ENCODE measurements at regions not wholly inside any gene's neighbourhood (a gene's known extent, or its start where the extent isn't known, plus 50 kb on each side); places are given as distances from the start of the nearest gene placed in this dataset.

DNA sequence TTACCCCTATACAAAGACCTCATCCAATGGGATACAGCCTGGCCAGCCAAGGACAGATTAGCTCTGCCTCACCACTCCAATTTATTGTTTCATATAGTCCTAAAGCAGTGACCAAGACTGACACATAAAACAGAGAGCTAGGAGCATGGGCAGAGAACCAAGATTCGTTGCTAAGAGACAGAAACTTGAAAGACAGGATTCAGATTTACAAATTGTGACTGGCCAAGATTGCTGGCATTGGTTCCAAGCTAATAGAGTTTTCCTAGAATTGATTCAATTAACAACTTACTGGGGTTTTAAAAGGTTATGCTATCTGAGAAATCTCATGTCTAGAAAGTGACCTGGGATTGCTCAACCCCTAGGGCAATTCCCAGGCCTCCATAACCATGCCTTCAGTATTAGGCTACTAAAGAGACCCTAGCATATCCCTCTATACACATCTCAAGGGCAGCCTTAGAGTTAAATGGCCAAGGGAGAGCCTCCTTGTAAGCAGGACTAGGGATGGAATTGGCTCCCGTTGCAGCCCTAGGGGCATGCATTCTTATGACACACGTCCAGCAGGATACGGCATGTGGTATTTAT lies 75.6 kb downstream of the ICOS start:
- no peak for DNase-seq

DNA sequence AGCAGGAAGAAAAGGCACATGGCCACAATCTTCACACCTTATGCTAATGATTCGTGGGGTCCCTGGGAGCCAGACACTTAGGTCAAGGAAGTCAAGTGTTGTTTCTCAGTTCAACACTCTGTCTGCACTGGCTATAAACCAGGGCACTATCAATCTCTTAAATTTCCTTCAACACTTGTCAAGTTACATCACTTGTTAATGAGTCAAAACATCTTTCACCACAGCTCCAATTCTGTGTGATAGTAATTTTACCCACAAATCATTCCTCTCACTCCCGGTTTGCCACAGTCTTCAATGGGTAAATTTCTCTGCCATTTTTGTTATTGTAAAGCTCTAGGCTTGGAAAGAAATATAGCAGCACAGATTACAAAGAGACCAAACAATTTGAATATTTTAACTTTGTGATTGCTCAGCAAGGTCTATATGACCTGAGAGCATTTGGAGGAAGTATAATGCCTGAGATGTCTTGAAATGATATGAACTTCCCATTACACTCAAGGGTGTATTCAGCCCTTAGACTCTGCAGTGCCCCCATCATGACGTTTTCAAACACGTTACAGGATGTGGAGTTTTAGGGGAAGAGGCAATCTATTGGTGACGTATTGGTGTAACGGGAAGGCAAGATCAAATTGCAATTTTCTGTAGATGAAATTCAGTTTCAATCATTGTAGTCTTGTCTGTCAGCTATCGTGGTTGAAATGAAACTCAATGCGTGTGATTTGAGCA lies 78.7 kb downstream of the ICOS start:
- no peak for DNase-seq

DNA sequence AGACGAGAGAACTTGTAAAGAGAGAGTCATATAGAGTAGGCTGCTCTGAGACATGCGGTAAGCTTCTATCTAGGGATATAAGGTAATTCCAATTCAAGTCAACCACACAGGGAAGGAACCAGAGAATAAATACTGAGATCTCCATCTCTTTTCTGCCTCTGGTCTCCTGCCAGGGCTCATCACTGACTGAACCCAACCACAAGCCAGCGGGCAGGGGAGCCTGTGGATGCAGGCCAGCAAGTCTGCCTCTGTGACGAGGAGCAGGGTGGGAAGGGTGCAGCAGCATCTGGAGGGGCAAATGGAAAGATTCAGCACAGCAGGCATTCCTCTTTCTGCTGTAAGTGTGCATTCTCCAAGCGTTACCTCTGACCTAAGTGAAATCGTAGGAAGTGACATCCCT lies 82.2 kb downstream of the ICOS start:
- DNase-seq = no peak

DNA sequence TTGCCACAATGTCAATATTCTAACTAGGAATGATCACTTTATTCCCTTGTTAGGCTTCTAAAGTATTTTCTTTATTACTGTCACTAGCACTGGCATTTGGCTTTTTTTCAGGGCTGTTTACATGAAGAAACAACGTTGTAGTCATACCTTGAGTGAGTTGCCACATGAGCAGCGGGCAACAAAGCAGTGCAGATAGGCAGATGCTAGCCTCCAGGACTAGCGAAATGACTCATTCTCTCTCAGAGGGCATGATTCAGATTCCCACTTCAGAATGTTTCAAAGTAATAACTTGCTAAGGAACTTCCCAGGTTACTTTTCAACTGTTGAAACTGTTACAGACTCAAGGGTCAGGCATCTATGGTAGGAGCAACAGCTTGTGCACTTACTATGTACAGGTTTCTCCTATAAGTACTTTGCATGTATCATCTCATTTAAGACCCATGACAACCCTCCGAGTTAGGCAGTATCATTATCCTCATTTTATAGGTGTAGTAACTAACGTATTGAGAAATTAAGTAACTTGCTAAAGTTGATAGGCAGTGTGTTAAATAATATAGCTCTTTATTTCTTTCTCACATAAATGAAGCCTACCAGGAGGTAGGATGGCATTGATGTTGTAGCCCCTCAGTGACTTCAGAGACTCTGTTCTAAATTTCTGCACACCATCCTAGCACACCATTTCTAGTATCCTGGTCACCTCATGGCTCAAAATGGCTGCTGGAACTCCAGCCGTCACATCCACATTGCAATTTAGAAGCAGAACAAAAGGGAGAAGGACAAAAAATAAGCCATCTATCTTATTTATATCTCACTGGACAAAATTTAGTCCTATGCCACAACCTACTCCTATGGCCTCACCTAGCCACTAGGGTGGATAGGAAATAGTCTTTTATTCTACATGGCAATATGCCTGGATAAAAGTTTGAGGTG lies 83.3 kb downstream of the ICOS start:
- DNase-seq = no peak

DNA sequence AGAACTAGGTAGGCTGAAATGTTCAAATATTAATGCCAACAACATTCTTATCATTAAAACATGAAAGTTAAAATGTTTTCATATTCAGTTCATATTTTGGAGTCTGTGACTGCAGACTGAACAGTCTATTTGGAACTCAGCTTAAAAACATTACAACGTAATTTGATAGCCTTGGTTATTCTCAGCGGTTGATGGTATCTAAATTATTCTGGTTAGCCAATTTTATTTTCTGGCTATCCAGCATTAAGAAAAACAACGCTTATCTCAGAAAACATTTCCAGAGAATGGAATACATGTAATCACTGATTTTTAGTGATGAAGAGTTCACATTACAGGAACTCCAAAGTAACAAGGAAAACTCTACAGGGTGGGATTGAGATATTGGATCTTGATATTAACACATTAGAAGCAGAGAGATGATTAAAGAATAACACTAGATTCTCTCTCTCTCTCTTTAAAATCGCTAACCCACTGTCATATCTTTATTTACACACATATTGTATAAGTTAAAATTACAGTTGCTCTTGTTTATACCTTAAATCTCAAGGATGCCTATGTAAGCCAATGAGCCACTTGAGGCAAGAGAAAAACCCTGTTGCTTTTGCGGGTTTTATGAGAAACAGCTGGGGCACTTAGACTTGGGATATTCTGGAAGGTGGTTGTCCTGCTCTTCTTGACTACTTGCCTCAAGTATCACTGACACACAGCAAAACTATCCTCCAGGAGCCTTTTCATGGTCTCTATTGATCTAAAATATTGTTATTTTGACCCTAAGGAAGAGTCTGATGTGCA lies 84.9 kb downstream of the ICOS start:
- DNase-seq = no peak

DNA sequence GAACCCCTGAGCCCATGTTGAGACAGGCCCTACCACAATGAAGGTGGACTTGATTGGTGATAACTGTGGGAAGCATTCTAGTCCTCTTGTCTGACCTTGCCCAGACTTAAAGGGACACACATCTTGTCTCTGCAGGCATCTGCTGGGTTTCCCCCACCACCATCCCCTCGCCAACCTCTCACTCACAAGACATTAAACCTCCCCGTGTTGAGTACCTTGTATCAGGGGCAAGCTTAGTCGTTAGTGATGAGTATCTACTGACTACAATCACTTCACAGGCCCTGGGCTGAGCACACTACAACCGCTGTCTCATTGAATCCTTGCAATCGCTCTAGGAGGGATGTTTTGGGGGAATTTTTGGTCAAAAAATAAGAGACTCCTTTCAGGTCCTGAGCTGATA lies 86.0 kb downstream of the ICOS start:
- DNase-seq = no peak

DNA sequence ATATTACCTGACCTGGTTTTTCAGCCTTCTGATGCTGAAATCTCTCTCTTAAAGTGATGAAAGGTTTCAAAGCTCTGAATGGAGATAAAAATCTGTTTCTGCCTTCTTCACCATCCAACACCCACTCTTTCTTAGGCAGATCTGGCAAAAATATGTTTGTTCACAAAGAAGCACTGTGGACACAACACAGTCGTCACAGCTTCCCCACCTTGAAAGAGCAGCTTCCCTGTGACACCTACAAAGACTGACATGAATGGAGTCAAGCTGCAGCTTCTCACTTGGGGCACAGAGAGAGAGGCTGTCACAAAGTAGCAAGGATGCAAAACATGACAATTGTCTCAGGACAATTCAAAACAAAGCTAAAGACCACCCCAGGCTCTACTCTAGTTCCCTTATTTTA lies 86.5 kb downstream of the ICOS start:
- DNase-seq = no peak

DNA sequence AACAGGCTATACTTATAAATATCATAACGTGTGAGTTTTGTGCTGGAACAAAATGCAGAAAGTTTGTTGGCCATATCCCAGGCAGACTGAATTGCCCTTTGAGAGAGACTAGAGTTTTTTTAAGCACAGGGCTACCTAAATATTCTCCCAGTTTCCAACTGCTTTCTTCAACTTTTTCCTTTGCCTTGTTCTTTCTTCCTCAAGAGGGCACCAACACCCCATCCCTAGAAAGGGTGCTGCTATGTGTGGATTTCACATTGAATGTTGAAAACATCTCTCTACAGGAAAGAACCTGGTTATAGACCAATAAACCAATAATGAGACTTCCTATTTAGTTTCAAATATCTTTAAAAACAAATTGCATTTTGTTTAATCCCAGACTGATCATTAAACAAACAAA lies 87.9 kb downstream of the ICOS start:
- DNase-seq = no peak

DNA sequence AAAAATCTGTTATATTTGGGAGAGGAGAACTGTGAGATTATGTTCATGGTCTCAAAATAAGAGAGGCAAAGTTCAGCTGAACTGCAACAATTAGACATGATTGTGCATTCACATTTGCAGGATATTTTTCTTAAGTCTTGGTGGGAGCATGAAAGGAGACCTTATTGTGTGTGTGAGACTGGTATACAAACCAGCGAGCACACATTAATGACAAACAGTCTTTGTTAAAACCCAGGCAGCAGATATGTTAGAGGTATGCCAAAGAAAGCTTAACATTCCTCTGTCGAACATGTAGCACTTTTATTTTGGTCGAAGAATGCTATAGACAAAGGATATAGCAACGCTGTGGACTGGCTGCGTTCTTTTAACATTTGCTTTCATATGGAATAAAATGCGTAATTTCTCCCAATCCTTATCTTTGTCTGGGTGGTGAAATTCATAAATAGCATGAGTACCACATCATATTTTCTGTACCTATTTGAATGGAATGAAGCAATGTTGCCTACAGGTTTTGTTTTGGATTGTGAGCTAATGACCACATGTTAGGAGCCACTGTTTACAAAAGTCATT lies 88.4 kb downstream of the ICOS start:
- no peak for DNase-seq

DNA sequence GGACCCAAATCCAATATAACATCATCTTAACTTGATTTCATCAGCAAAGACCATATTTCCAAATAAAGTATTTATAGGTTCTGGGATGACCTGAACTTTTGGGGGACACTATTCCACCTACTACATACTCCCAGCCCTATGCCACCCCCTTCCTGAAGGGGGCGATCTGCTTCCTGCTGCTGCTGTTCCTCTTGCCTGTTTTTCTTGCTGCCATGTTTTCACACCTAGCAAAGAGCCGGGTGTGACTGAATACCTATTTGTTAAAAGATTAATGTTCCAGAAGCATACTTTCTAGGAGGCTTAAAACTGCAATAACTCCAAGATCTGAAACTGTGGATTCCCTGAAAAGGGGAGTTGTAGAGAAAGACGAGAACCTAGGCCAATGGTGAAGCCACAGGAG lies 89.7 kb downstream of the ICOS start:
- DNase-seq = no peak

DNA sequence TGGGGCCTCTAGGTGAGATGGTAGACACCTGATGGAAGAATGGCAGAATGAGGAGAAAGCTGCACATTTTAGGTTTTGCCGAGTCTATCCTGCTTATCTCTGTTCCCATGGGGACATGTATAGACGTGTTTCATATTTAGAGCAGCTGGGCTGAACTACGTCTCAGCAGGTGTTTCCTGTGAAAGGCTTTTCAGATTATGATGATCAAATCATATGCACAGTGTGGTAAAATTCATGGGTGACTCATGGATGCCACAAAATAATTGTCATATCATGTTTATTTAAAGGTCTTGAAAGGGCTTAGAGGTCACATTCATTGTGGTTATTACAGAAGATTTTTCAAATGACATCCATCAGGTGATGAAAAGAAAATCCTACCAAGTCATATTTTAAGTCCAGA lies 90.5 kb downstream of the ICOS start:
- no peak for DNase-seq

DNA sequence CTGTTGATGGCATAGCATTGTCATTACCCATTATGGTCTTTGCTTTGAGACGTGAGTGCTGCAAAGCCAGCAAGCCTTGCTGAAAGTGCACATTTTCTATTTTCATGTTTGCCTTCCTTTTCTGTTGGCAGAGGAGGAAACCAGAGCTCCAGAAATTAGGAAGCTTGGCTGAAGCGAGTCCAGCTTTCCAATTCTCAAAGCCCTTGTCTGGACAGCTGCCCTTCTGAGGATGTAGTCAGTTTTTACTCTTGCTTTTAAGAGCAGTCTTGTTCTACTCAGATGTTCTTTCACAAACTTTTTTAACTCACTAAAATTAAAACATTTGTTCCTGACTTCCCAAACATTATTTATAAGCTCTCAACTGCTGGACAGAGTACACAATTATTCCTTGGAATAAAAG lies 93.8 kb downstream of the ICOS start:
- no peak for DNase-seq

DNA sequence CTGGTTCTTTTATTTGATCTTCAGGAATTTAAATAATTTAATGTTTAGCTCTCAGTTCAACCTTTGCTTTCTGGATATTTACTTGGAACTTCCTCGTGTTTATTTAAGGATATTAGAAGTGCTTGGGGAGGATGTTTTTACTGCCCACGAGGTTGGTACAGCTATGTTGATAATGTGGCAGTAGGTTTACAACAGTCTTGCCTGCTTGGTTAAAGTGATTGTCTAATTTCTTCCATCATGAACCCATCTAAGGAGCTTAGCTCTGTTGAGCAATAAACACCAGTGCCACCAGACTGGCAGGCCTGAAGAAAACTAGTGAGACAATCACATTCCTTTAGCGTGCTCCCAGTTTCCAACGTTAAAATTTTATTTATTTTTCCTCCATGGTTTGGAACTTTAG lies 94.5 kb downstream of the ICOS start:
- DNase-seq = no peak

DNA sequence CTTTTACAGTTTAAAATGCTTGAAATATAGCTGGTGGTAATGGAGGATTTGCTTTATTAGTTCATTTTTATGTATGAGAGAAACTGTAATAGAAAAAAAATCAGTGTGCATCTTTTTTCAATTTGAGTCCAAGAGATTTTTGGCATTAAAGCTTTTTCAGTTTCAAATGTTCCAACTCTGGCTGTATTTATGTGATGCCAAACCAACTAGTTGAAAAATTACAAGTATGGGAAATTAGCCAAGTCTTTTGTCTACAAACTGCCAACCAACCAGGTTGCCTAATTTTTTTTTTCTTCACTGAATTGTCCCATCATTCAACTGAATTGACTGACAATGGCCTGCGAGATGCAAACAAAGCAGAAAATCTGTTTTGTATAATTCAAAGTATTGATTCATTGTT lies 95.7 kb downstream of the ICOS start:
- DNase-seq = no peak

DNA sequence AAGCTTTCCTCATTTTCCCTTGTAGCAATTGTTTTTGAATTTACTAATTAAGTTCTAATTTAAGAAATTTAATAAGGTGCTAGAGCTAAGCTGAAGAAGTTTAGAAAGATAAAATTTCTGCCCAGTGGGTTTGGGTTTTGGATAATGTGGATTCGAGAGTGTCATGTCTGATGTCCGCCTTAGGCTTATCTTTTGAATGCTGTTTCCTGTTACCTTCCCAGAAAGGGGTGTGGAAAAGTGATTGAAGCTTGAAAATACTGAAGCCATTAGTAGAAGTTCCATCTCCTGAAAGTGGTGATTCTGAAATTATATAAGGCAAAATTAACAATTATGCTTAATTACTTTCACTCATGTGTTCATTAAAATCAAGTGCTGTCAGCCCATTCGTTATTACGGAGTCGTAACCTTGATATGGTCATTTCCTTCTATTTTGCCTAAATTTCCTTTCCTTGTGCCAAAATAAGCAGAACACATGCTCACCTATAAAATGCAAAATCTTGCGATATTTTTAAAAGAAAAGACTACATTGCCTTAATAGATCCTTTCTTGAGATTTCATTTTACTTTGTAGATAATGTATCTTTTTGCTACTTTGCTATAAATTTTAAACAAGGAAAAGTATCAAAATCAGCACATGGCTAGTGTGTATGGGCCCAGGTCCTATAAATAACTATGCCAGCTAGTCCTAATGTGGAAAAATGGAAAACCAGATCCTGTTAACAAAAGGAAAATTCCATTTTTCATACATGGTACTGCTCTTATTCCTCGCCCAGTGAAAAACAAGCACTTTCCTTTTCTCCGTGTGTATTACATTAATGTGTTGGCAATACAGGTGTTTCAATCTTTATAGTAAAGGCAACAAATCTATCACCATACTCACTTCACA lies 97.3 kb downstream of the ICOS start:
- DNase-seq = no peak

DNA sequence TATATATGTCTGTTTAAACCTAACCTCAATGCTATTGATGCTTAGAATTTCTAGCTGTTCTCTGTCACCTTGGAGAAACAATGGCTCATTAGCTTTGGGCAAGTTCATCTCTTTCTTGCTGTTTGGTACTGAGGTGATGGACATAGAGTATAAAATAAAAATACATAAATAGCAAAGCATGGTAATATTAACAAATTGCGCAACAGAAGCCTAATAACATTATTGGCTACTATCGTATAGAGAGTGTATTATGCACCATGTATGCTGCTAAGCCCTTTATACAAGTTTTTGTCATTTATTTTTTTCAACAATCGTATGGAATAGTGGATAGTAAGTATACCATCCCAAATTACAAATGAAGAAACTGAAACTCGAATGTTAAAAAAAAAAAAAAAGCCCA lies 100.1 kb downstream of the ICOS start:
- DNase-seq = no peak

DNA sequence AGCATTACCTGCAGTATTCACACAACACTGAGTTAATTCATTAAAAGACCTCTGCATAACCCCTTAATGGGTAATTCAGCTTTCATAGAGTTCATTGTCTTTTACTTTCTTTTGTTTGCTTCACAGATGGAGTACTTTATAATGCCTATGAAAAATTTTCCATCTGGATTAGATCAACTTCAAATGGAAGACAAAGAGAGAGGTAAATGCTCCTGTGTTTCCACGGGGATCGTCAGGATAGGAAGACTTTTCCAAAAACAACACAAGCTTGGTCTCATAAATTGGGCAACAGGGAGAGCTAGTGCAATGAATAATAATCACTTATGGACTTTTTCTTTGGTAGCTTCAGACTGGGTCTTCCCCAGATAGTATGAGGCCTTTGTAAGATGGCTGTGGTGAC lies 100.7 kb downstream of the ICOS start:
- DNase-seq = no peak

DNA sequence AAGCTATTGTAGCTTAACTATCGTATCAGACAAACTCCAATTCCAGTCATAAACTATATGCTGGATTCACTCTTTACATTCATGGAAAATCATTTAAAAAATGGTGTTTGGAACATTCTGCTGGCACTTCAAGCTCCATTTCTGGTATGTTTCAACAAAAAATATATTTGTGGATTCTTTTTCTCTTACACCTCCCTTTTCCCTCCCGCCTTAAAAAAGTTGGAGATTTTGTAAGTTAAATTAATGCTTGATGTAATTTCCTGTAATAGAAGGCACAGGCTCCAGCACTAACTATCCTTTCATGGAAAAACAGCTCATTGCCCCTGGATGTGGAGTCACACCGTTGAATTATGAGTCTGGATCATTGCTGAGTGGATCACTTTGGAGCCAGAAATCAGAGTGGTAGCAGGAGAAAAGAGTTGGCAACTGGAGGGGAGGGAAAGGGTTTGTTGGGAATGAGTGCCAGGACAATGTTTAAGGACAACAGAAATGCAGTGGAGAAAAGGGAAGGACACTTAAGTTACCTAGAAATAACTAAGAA lies 102.8 kb downstream of the ICOS start:
- DNase-seq = no peak

DNA sequence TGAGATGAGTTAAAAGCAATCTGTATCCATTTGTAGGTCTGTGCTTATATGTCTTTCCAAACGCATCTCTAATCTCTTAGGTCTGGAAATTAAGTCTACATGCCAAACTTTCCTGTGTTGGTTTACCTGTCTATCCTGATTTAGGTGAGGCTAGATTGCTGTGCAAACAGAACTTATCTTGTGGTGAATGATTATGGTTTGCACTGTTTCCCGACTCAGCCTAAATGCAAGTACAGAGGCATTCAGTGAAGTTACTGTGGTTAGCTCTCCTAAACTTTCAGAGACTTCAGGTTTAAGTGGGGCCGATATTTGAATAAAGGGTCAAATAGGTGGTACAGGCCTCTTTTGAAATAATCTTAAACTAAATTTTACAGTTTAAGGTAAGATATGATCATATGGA lies 103.5 kb downstream of the ICOS start:
- DNase-seq = no peak

DNA sequence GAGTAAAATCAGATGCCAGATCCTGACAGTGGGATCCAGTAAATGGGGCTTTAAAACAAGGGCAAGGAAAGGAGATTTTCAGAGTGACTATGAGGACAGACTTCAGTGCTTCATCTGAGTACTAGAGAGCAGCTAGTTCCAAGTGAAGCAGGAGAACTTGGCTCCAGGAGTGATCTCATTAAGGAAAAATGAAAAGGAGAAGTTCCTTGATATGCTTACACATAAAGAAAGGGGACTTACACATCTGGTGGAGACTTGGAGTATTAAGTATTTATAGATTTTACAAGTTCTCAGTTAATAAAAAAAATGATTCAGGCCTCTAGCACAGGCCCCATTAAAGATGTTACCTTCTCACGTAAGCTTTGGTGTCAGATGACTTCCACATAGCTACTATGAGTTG lies 105.8 kb downstream of the ICOS start:
- DNase-seq = no peak

DNA sequence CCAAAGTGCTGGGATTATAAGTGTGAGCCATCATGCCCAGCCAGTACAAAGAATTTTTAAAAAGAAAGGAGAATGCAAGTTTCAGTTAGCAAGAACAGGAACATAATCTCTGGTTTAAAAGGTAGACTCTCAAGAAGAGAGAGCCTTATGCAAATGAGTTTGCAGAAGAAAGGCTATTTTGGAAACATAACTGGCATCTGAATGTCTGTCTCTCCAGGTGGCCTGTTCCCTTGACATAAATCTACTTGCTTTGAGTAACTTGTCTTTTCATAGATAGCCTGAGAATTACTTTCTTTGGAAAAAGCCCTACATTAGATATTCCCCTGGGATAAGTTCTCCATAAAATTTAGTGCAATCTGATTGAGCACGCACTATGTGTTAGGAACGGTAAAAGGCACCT lies 109.6 kb downstream of the ICOS start:
- DNase-seq = no peak

DNA sequence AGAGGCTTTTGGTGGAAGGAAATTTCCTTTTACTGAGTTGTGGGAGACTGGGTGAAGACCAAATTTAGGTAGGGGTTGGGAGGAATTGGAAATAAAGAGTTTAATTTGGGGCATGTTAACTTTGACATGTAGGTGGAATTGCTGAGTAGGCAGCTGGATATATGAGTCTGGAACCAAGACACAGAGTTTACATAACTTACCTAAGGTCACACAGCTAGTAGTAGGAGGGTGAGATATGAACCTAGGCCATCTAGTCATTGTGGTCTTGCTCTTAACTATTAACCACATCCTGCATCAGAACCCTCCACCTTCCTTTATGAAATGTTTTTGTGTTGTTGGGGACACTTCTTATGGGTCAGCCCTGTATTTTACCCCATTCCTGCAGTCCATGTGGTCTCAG lies 113.1 kb downstream of the ICOS start:
- DNase-seq = no peak

All from activated effector memory CD4-positive, alpha-beta T cell treated with Interleukin-2 at 50 U/mL for 16 hours (primary cell).